ENCODE measurements at regions not wholly inside any gene's neighbourhood (a gene's known extent, or its start where the extent isn't known, plus 50 kb on each side); places are given as distances from the start of the nearest gene placed in this dataset.
A peak's percentile ranks its signal among the peaks of the same experiment; 100 is the strongest.

DNA sequence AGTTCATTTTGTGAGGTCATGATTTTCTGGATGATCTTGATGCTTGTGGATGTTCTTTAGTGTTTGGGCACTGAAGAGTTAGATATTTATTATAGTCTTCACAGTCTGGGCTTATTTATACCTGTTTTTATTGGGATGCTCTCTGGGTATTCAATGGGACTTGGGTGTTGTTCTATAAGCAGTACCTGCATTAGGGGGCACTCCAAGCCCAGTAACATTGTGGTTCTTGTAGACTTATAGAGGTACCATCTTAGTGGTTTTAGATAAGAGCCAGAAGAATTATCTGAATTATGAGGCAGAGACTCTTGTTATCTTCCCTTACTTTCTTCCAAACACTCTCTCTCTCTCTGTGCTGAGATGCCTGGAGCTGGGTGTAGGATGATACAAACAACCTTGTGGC is 470.0 kb downstream of the PIK3C3 start:
- DNase-seq (no peak), ATAC-seq (no peak)
- TF ChIP-seq, protein P1, sequence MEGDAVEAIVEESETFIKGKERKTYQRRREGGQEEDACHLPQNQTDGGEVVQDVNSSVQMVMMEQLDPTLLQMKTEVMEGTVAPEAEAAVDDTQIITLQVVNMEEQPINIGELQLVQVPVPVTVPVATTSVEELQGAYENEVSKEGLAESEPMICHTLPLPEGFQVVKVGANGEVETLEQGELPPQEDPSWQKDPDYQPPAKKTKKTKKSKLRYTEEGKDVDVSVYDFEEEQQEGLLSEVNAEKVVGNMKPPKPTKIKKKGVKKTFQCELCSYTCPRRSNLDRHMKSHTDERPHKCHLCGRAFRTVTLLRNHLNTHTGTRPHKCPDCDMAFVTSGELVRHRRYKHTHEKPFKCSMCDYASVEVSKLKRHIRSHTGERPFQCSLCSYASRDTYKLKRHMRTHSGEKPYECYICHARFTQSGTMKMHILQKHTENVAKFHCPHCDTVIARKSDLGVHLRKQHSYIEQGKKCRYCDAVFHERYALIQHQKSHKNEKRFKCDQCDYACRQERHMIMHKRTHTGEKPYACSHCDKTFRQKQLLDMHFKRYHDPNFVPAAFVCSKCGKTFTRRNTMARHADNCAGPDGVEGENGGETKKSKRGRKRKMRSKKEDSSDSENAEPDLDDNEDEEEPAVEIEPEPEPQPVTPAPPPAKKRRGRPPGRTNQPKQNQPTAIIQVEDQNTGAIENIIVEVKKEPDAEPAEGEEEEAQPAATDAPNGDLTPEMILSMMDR (IDR thresholded peaks at IDR 0.05) = no peak
- no peak for TF ChIP-seq POLR2A (IDR thresholded peaks at IDR 0.05)
- H3K27me3 ChIP-seq = no peaks in the 10 kb centered on the region
- intact Hi-C loops (cut with DNase I) = no loop called here
- H3K27ac ChIP-seq = no peak overlapping the region
- no peaks in the 10 kb centered on the region for H3K9me3 ChIP-seq
- H3K4me3 ChIP-seq = no peak overlapping the region
- H3K36me3 ChIP-seq = no peaks in the 10 kb centered on the region
- H3K4me1 ChIP-seq = no peaks in the 10 kb centered on the region

DNA sequence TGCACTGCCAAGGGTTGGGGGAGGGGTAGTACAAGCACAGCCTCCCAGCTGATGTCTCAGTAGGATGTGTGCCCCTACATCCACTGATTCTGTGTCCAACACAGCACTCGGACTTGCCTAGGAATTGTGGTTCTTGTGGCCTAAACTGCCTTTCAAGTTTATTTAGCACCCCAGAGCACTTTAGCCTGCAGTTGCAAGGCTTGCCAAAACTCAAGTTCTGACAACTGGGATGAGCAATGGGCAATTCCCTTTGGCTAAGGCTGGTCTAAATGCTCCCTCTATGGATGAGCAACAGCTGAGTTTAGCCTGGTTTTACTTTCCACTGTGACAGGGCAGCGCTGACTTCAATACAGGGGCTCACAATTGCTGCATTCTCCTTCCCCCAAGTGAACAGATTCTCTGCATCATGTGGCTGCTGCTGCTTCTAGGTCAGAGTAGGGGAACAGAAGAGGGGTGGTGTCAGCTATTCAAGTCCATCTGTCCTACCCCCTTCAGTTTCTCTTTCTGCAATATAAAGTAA is 471.5 kb downstream of the PIK3C3 start:
- no peaks in the 10 kb centered on the region for H3K27me3 ChIP-seq
- H3K27ac ChIP-seq = no peak overlapping the region
- TF ChIP-seq POLR2A (IDR thresholded peaks at IDR 0.05) = no peak
- TF ChIP-seq, protein P1 (IDR thresholded peaks at IDR 0.05) = no peak
- H3K9me3 ChIP-seq = no peaks in the 10 kb centered on the region
- 39% methylated on average over 2 of the region's 2 CpGs for WGBS (ENCODE audit: insufficient coverage, low coverage, low lambda C conversion rate, missing lambda C conversion rate)
- intact Hi-C loops (cut with DNase I) = no loop called here
- DNase-seq (no peak), ATAC-seq (peak in 1 of 4 donors; percentile 18)
- no peaks in the 10 kb centered on the region for H3K4me1 ChIP-seq
- no peaks in the 10 kb centered on the region for H3K36me3 ChIP-seq
- no peak overlapping the region for H3K4me3 ChIP-seq

DNA sequence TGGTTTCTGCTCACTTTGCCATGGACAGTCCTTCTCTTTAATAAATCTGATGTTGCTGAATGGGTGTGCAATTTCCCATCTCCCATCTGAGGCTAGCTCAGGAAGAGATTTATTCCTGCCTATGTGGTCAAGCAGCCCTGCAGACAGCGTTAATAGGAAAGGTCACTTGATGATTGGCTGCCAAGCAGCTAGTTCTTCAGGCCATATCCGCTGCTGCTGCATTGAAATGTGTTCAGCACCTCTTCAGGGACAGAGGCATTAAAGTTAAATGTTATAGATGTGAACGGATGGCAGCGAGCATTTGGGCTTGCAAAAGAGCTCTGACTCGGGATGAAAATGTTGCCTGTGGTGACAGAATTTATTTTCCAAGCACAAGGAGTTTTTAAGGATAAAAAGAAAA is 474.2 kb downstream of the PIK3C3 start:
- no peak for DNase-seq
- H3K4me3 ChIP-seq = no peak overlapping the region
- TF ChIP-seq, protein P1 (IDR thresholded peaks at IDR 0.05) = no peak
- H3K27ac ChIP-seq = no peak overlapping the region
- H3K36me3 ChIP-seq = no peaks in the 10 kb centered on the region
- no peaks in the 10 kb centered on the region for H3K27me3 ChIP-seq
- 65% methylated on average over 5 of the region's 5 CpGs for WGBS (ENCODE audit: insufficient coverage, low coverage, low lambda C conversion rate, missing lambda C conversion rate)
- H3K9me3 ChIP-seq = no peaks in the 10 kb centered on the region
- H3K4me1 ChIP-seq = no peaks in the 10 kb centered on the region
- intact Hi-C loops (cut with DNase I) = no loop called here
- no peak for ATAC-seq

DNA sequence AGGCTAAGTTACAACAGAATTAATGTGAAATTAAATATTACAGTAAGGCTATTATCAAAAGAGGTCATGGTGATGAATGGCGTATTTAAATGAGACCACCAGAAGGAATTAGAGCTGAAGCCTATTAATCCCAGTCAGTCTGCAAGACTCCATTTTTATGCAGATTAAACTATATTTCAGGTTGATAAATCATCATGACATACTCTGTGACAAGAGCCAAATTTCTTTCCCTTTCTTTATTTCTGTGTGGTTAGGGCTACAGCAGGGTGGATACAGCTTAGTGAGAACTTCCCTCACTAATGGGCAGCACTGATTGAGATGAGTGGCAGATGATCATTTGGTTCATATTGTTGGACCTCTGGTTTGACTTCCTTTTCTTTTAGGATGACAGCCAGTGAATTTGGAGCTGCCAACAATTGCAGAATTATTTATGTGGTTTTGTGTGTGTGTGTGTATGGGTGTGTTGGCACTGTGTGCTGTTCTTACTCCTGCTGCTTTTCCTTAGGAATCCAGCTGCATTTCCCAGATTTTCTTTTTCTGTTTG is 481.3 kb downstream of the PIK3C3 start:
- Histone ChIP-seq H3K27me3 (no peaks in the 10 kb centered on the region), H3K4me1 (no peaks in the 10 kb centered on the region), H3K36me3 (no peaks in the 10 kb centered on the region), H3K4me3 (no peak overlapping the region), H3K27ac (no peak overlapping the region), H3K9me3 (no peaks in the 10 kb centered on the region)
- no peak for TF ChIP-seq POLR2A (IDR thresholded peaks at IDR 0.05)
- TF ChIP-seq, protein P1 (IDR thresholded peaks at IDR 0.05) = no peak
- intact Hi-C loops (cut with DNase I) = no loop called here
- WGBS (ENCODE audit: insufficient coverage, low coverage, low lambda C conversion rate, missing lambda C conversion rate) = 100% methylated on average over 1 of the region's 1 CpG
- DNase-seq = no peak
- ATAC-seq = no peak

DNA sequence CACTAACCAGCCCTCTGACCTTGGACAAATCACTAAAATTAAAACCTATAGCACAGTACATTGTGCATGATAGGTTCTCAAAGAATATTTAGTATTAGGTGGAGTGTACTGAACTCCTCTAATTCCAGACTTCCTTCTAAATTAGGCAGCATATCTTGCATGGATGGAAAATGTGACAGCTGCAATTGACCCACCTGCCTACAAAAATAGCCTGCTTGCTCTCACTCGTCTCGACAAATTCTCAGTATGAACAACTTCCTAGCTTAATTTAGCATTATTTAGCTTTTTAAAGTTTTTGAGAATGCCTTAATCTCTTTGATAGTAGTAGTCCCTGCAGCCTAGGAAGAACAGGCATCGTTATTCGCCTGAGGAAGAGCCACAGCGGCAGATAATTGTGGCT is 482.0 kb downstream of the PIK3C3 start:
- WGBS (ENCODE audit: insufficient coverage, low coverage, low lambda C conversion rate, missing lambda C conversion rate) = 88% methylated on average over 4 of the region's 5 CpGs
- no peaks in the 10 kb centered on the region for H3K27me3 ChIP-seq
- no peak overlapping the region for H3K27ac ChIP-seq
- DNase-seq (no peak), ATAC-seq (no peak)
- H3K36me3 ChIP-seq = no peaks in the 10 kb centered on the region
- no peaks in the 10 kb centered on the region for H3K9me3 ChIP-seq
- H3K4me3 ChIP-seq = no peak overlapping the region
- intact Hi-C loops (cut with DNase I) = no loop called here
- no peak for TF ChIP-seq POLR2A (IDR thresholded peaks at IDR 0.05)
- TF ChIP-seq, protein P1 (IDR thresholded peaks at IDR 0.05) = no peak
- no peaks in the 10 kb centered on the region for H3K4me1 ChIP-seq
